Adrenal gland (tissue), 9 donors: ENCODE measurements at regions not wholly inside any gene's neighbourhood (a gene's known extent, or its start where the extent isn't known, plus 50 kb on each side); places are given as distances from the start of the nearest gene placed in this dataset.
"Not testable (repeated sequence)": the region's sequence is repeated elsewhere in the genome, so short reads cannot be mapped to it uniquely, and the experiment has no call there.

Source experiments
- DNase-seq, 7 donors: peaks; one replicate each; pipeline ENCODE4 v3.0.0-alpha.2; 2019 to 2020
- H3K27ac ChIP-seq, 5 donors: fragments of 200-600 bp; sonication (generic) in 4 of 5; 1 replicate in 3 of 5; 2 replicates in 2 of 5; pipeline versions ENCODE4 v1.5.1 to v1.8.0; 2016 to 2020; ENCODE audit warnings: mild to moderate bottlenecking in 1 of 5
- H3K27me3 ChIP-seq: fragments of 200-600 bp; 2 replicates; pipeline ENCODE4 v1.8.0; 2021
- H3K36me3 ChIP-seq, 2 donors: fragments of 200-600 bp; replicated peaks in 1 of 2; 1 replicate in 1 of 2; 2 replicates in 1 of 2; pipeline versions ENCODE4 v1.5.1 to v1.8.0; 2018 to 2022
- H3K4me1 ChIP-seq, 2 donors: fragments of 200-600 bp; replicated peaks in 1 of 2; 1 replicate in 1 of 2; 2 replicates in 1 of 2; pipeline versions ENCODE4 v1.5.1 to v1.8.0; 2018 to 2021
- H3K4me3 ChIP-seq, 4 donors: fragments of 200-600 bp; sonication (generic) in 3 of 4; one replicate each; pipeline ENCODE4 v1.5.1; 2016 to 2018
- H3K9me3 ChIP-seq, 3 donors: fragments of 200-600 bp; sonication (generic) in 1 of 3; replicated peaks in 1 of 3; 1 replicate in 2 of 3; 2 replicates in 1 of 3; pipeline versions ENCODE4 v1.5.1 to v1.8.0; 2016 to 2021
- POLR2A ChIP-seq, 2 donors: fragments of 450-650 bp; IDR thresholded peaks; one replicate each; pipeline ENCODE4 v1.6.1; 2017; ENCODE audit warnings: antibody characterized with exemption in 2 of 2, mild to moderate bottlenecking in 2 of 2, moderate library complexity in 1 of 2
- WGBS, 4 donors: extraction: QIAGEN DNeasy Blood & Tissue Kit in 2 of 4; methylation state at CpG; one replicate each; pipeline versions ENCODE4 v1.1.5 to v1.1.7; 2013 to 2017; 5-methylcytosine and 5-hydroxymethylcytosine counted together
- intact Hi-C, 2 donors: fragments of 100-400 bp; cut with DNase I; formaldehyde crosslinking; loops; one replicate each; pipeline versions ENCODE4 v1.14.1 to v1.15.0; 2022 to 2023
- TF ChIP-seq, protein P1 (sequence below), 6 experiments: fragments of 450-650 bp in 4 of 6; fragments of 200-600 bp in 2 of 6; sonication (generic) in 1 of 6; IDR thresholded peaks; 1 replicate in 5 of 6; 2 replicates in 1 of 6; pipeline versions ENCODE4 v1.5.1 to v1.8.0; 2016 to 2021; ENCODE audit warnings: antibody characterized with exemption in 6 of 6, mild to moderate bottlenecking in 2 of 6, moderate library complexity in 1 of 6
- donor health status: healthy with polysubstance abuse.
- donor health status: Bipolar disorder and iron deficiency.
- donor health status: DM: yes; HTN: yes; CAD: no.
- donor health status: DM: no; HTN: no; CAD: no.
- donor health status: DM: no; HTN: no; CAD: no.

DNA sequence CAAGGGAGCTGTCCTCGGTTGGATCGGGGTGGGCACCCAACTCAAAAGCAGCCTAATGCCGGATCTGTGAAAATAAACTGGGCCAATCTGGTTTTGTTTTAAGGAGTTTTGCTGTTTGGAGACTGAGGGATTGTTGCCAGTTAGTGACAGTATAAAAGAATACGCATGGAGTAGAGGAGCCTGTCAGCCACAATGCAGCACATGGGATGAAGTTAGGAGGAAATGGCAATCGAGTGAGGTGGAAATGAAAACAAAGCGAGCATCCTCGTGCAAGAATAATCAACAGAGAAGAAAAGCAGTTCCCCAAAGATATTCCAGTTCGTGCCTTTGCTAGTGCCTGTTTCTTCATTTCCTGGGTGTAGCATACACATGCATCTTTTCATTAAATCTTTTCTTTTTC is 108.4 kb upstream of the RORA start:
- Histone ChIP-seq H3K27ac (no peak overlapping the region), H3K4me3 (no peak overlapping the region), H3K36me3 (no peaks in the 10 kb centered on the region), H3K4me1 (no peaks in the 10 kb centered on the region), H3K27me3 (peaks cover 3% of the 10 kb centered on the region), H3K9me3 (no peaks in the 10 kb centered on the region)
- TF ChIP-seq, protein P1, sequence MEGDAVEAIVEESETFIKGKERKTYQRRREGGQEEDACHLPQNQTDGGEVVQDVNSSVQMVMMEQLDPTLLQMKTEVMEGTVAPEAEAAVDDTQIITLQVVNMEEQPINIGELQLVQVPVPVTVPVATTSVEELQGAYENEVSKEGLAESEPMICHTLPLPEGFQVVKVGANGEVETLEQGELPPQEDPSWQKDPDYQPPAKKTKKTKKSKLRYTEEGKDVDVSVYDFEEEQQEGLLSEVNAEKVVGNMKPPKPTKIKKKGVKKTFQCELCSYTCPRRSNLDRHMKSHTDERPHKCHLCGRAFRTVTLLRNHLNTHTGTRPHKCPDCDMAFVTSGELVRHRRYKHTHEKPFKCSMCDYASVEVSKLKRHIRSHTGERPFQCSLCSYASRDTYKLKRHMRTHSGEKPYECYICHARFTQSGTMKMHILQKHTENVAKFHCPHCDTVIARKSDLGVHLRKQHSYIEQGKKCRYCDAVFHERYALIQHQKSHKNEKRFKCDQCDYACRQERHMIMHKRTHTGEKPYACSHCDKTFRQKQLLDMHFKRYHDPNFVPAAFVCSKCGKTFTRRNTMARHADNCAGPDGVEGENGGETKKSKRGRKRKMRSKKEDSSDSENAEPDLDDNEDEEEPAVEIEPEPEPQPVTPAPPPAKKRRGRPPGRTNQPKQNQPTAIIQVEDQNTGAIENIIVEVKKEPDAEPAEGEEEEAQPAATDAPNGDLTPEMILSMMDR (IDR thresholded peaks at IDR 0.05), result no peak
- TF ChIP-seq POLR2A (IDR thresholded peaks at IDR 0.05), result no peak
- WGBS, 4 donors, result 66 to 70% (median 69%) methylated on average over 8 of the region's 8 CpGs
- intact Hi-C loops, result no loop called here
- DNase-seq, result no peak

DNA sequence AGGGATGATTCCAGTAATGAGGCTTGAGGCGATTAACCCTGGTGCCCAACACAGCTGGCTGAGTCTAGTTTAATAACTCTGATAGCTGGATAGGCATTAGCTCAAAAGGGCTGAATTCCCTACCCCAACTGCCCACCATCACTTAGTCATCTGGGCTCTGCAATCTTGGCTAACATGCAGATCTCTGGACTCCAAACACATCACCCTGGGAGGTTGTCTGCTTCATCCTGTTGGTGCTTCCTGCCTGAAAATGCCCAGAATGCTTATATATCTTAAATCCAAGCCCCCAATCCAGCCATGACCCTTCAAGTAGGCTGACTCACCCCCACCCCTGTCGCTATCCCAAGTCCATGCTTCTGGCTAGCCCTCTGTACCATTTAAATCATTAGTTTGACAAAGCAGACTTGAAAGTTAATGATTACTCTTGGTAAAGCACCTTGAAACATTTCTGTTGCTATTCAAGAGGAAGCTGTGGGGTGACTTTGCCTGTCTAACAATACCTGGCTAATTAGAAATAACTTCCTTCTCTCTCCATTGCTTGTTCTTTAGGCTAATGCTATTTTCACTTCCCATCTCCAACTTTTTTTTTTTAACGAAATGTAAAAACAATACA is 107.0 kb upstream of the RORA start:
- DNase-seq, result no peak
- intact Hi-C loops, result no loop called here
- WGBS, 4 donors, result 71 to 82% (median 81%) methylated on average over 3 of the region's 3 CpGs
- H3K27me3 ChIP-seq, result peaks cover 3% of the 10 kb centered on the region
- TF ChIP-seq, protein P1 (IDR thresholded peaks at IDR 0.05), result no peak
- TF ChIP-seq POLR2A (IDR thresholded peaks at IDR 0.05), result no peak
- H3K4me1 ChIP-seq, result no peaks in the 10 kb centered on the region
- no peaks in the 10 kb centered on the region for H3K9me3 ChIP-seq
- no peak overlapping the region for H3K27ac ChIP-seq
- H3K4me3 ChIP-seq, result no peak overlapping the region
- no peaks in the 10 kb centered on the region for H3K36me3 ChIP-seq

DNA sequence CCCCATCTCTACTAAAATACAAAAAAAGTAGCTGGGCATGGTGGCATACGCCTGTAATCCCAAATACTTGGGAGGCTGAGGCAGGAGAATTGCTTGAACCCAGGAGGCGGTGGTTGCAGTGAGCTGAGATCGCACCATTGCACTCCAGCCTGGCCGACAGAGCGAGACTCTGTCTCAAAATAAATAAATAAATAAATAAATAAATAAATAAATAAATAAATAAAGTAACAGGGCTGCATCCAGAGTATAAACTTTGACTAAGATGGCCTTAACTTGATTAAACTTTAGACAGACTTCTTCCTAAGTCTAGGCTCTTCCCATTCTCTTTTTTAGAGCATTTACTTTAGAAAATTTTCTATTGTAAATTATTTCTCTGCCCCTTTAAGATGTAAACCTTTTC is 105.6 kb upstream of the RORA start:
- DNase-seq, H3K9me3 ChIP-seq, H3K27ac ChIP-seq, H3K36me3 ChIP-seq, intact Hi-C loops, H3K4me1 ChIP-seq, H3K27me3 ChIP-seq, H3K4me3 ChIP-seq: not testable (repeated sequence)
- 89 to 93% (median 92%) methylated on average over 5 of the region's 5 CpGs for WGBS, 4 donors

DNA sequence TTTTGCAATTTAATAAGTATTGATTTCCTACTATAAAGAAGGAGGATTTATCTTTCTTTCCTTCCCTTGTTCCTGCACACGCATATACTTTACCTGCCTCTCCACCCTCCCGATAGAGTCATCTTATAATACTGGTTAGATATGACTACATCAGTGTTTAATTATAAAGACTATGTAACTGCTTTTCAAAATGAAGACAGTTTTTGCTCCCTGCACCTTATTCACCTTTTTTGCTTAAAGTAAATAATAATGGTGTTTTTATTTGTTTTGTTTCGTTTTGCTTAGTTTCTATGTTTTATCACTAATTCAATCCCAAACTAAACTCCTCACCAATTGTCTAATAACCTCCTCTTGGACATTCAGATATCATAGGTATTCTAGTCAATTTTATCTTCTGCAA is 101.9 kb upstream of the RORA start:
- no peak for TF ChIP-seq POLR2A (IDR thresholded peaks at IDR 0.05)
- TF ChIP-seq, protein P1 (IDR thresholded peaks at IDR 0.05), result no peak
- intact Hi-C loops, result no loop called here
- no peaks in the 10 kb centered on the region for H3K27me3 ChIP-seq
- DNase-seq, result no peak
- H3K36me3 ChIP-seq, result no peaks in the 10 kb centered on the region
- no peaks in the 10 kb centered on the region for H3K4me1 ChIP-seq
- no peak overlapping the region for H3K4me3 ChIP-seq
- no peak overlapping the region for H3K27ac ChIP-seq
- no peaks in the 10 kb centered on the region for H3K9me3 ChIP-seq
- WGBS, 4 donors, result 71 to 82% (median 75%) methylated on average over 3 of the region's 3 CpGs

DNA sequence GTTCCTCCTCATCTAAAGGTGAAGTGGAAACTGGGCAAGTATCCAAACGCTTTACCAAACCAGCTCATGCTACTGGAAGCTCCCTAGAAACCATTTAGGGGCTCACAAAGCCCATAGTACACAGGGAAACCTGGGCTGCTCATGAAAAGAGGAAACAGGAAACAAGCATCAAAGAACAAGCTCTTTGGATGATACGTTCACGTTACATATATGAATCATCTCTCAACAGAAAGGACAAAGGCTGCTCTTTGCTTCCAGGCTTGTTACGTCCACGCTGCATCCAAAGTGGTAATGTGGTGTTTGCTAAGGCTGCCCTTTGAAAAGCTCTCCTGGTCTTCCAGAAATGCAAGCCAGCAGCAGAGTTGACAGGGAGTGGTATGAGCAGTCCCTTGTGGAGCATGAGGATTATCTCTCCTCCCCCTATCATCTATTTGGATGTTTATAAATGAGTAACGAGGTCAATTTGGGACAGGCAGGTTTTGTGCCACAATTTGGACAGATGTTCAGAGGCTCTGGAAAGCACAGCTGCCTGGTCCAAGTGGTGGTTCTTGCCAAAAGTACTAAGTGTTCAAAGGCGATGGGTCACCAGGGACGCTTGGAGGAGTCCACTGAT is 98.0 kb upstream of the RORA start:
- H3K27me3 ChIP-seq, result no peaks in the 10 kb centered on the region
- intact Hi-C loops, result no loop called here
- no peaks in the 10 kb centered on the region for H3K36me3 ChIP-seq
- no peak overlapping the region for H3K4me3 ChIP-seq
- no peak overlapping the region for H3K27ac ChIP-seq
- 55 to 67% (median 61%) methylated on average over 8 of the region's 8 CpGs for WGBS, 4 donors
- no peaks in the 10 kb centered on the region for H3K4me1 ChIP-seq
- TF ChIP-seq, protein P1 (IDR thresholded peaks at IDR 0.05), result no peak
- TF ChIP-seq POLR2A (IDR thresholded peaks at IDR 0.05), result no peak
- no peaks in the 10 kb centered on the region for H3K9me3 ChIP-seq
- no peak for DNase-seq
